ENCODE measurements at regions not wholly inside any gene's neighbourhood (a gene's known extent, or its start where the extent isn't known, plus 50 kb on each side); places are given as distances from the start of the nearest gene placed in this dataset.

DNA sequence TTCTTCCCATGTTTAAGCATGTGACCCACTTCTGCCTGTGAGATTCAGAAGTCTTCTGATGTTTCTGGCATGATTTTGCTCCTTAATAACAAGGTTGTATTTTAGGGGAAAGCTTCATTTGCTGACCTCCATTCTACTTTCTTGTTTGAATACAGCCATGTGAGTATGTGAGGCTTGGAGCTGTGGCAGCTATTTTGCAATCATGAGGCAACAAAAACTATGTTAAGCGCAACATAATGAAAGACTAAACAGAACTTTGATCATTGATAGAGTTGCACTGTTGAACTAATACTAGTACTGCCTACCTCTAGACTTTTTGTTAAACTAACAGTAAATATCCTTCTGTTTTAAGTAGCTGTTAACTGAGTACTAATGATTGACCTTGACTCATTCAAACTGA is 203.8 kb upstream of the FAM3C start:
- TF ChIP-seq CTCF (IDR thresholded peaks at IDR 0.05) (no peak), POLR2AphosphoS5 (IDR thresholded peaks at IDR 0.05; ENCODE audit: low read depth, low read length) (no peak), REST (IDR thresholded peaks at IDR 0.05; ENCODE audit: insufficient read depth in 1 of 2, low read depth in 2 of 2, low read length in 1 of 2) (no peak), SIN3A (IDR thresholded peaks at IDR 0.05; ENCODE audit: borderline replicate concordance, insufficient read depth, low read depth, low read length) (no peak)
